DMS 273 (cell line): ENCODE measurements at regions not wholly inside any gene's neighbourhood (a gene's known extent, or its start where the extent isn't known, plus 50 kb on each side); places are given as distances from the start of the nearest gene placed in this dataset.
"Not testable (repeated sequence)": the region's sequence is repeated elsewhere in the genome, so short reads cannot be mapped to it uniquely, and the experiment has no call there.

ENCODE experiments used
- DNase-seq: peaks from one replicate; lab custom pipeline; 2025; ENCODE audit not compliant: unreplicated experiment; lab: John Stamatoyannopoulos, UW

GRCh38 chr2:81395746-81396145, 1091.2 kb upstream of the LRRTM1 start:
- no peak for DNase-seq

GRCh38 chr2:81389203-81389602, 1084.7 kb upstream of the LRRTM1 start:
- DNase-seq = peak; percentile 27

DNA sequence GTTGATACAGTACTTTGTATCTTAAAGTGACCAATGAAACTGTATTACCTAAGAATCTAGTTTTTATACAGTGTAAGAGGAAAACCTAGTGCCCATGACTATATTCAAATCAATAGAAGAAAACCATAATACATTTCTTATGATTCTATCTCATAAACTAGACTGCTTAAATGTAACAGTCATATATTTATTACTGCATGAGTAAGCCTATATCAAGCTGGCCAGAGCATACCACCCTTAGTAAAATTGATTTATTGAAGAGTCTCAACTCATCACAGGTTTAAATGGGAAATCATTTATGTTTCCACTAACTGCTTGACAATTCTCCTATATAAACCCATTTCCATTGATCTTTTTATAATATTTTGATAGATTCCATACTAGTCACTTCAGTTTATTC, 1059.2 kb upstream of the LRRTM1 start:
- no peak for DNase-seq

GRCh38 chr2:81362468-81362867, 1057.9 kb upstream of the LRRTM1 start:
- DNase-seq = not testable (repeated sequence)

- no peak for DNase-seq
These were observed 1050.9 kb upstream of the LRRTM1 start for GRCh38 chr2:81355436-81355835.

DNA sequence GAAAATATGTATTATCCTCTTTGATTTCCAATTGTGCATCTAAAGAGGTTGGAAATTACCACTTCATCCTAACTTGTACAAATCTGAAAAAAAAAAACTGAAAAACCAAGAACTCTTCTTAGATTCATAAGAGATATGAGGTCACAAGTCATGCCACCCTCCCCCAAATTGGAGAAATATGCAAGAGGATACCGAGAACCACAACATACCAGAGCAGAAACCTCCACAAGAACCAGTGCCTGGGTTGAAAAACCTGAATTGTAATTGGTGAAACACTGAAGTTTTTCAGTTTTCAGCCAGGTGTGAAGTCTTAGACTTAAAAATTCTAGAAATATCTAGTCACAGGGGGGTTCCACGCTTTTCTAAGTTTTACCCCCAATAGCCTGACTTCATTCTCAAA, 1029.5 kb upstream of the LRRTM1 start:
- no peak for DNase-seq

DNA sequence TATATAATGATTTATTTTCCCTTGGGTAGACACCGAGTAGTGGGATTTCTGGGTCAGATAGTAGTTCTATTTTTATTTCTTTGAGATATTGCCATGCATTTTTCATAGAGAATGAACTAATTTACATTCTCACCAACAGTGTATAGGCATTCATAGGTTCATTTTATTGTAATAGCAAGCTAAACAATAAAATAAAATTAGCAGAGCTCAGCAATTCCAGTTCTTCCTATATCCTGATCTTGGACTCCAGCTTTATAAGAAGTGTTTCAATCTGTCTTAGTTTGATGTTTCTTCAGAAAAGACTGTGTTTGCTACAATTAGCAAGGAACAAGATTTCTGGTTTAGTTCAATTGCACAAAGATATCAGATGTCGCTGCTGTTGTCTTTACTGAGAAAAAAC, 1024.4 kb upstream of the LRRTM1 start:
- no peak for DNase-seq

DNA sequence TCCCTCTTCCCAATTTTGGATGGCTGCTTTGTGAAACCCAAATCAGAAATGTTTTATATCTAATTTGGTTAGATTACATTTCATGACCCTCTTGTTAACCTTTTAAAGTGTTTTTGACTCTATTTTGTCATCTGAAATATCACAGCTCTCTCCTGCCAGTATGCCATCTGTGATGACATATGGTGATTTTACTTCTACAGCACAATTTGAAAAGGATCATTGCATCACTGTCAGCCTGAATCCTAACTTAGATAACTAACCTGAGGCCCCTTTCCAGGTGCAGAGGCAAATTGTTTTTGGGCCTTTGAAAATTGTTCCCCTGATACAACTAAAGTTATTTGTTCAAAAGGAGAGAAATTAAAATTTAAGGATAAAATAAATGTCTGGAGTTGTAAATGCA, 1023.4 kb upstream of the LRRTM1 start:
- peak; percentile 23 for DNase-seq

- DNase-seq = peak; percentile 32
These were observed 1019.5 kb upstream of the LRRTM1 start for GRCh38 chr2:81324046-81324445.

DNA sequence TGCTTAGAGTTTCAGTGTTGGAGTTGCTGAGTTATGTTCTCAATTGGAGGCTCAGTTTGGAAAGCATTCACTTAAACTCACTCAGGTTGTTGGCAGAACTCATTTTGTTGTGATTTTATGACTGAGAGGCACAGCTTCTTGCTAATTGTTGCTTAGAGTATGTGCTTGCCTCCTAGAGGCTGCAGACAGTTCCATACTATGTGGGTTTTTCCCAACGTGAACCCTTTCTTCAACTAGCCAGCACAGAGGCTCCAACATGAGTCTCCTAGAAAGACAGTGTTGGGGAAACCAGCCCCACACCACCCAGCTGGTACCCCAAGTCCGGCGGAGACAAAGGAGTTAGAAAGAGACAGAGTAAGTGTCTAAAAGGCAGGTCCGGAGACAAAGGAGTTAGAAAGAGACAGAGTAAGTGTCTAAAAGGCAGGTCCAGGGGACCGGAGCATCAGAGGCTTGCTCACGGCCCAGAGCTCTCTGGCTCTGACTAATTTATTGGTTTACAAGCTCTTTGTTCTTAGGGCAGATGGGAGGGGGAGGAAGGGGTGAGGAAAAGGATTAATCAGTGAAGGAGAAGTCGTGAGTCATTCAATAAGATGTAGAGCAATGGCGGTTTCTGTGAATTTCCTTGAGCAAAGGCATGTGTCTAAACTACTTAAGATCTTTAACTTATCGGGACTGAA, 999.7 kb upstream of the LRRTM1 start:
- DNase-seq = no peak

DNA sequence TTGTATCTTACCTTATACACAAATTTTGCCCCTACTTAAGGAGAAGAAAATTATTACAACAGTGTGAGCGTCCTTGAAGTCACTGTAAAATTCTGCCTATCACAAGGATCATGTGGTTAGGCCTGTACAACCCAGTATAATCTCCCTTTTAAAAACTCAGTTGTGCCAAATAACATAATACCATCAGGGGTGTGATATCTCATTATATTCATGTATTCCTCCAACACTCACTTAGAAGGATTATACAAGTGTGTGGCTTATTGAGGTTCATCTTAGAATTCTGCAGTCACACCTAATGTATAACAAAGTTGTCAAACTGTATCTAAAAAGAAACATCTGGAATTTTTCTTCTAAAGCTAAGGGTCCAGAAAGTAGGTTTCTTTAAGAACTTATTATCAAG, 998.8 kb upstream of the LRRTM1 start:
- DNase-seq = no peak

DNA sequence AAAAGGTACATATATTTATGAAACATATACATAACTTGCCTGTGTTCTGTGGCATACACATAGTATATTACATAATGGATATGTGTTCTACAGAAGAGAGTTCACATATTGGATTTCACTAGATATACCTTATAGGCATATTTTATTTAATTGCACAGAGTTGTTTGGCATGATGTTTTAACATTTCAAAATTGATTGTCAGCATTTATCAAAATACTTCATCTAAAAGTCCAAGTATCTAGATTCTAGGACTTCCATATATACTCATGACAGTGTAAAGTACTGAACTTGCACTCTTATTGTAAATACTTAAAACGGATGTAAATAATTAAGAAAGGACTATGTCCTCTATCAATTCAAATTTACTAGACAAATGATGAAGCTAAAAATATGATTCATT, 995.3 kb upstream of the LRRTM1 start:
- DNase-seq = no peak

- no peak for DNase-seq
These were observed 986.3 kb upstream of the LRRTM1 start for GRCh38 chr2:81290846-81291245.

GRCh38 chr2:81283081-81283480, 978.5 kb upstream of the LRRTM1 start:
- DNase-seq = no peak

DNA sequence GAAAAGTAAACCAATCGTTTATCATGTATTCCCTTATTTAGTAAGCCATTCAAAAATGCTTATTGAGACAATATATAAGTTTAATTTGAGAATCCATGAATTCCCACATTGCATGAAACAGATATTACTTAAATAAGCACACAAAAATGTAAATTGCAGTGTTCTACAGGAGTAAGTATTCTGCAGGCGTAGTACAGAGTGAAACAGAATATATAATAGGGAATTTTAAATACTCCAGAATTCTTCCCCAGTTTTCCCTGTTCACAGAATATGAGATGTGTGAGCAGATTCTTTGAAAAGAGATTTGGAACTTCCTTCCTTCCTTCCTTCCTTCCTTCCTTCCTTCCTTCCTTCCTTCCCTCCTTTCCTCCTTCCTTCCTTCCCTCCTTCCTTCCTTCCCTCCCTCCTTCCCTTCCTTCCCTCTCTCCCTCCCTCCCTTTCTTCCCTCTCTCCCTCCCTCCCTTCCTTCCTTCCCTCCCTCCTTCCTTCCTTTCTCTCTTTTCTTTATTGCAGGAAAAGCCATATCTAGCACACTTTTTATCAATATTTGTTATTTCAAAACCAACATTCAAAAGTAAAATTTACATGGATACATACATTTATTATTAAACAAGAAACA, 977.7 kb upstream of the LRRTM1 start:
- DNase-seq = no peak

DNA sequence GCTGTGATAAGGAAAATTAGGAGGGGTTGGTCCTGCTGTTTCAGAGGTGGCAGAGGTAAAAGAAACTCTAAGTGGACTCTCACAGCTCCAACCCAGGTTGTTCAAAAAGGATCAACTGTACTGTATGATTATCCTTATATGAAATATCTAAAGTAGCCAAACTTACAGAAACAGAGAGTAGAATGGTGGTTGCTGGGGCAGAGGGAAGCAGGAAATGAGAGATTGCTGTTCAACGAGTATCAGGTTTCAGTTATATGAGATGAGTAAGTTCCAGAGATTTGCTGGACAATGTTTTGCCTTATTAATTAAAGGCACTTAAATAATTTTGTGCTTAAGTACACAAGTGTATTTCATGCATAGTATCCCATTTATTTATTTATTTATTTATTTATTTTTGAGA, 972.0 kb upstream of the LRRTM1 start:
- DNase-seq = no peak

DNA sequence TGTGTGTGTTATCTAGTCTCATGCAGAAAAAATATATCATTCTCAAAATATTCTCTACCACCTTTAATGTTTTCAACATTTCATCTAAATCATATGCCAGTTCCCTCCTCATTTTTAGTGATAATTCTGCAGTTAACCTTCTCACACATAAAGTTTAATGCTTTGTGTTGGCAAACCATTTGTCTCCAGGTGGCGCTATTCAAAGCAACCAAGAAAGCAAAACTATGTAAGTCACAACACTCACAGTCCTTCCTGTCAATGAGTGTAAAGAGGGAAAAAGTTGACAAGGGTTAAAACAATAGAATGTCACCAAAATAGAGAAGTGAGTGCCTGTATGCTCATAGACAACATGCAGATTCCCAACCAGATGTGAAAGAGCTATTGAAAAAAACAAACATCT, 961.6 kb upstream of the LRRTM1 start:
- DNase-seq = peak; percentile 32

DNA sequence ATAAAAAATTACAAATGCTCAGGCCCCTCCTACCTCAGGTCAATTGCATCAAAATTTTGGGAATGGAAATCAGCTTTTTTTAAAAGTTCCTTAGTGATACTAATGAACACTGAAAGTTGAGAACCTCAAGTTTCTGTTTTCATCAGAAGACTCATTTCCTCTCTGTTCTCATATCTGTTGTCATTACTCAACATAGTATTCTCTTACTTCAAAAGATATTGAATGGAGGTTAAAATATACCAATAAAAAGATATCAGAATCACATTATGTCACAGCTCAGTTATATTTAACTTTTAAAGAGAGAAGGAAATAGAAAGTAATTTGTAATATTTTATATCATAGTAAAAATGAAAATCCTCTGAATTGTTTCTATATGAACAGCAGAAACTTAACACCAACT, 959.4 kb upstream of the LRRTM1 start:
- DNase-seq = no peak

DNA sequence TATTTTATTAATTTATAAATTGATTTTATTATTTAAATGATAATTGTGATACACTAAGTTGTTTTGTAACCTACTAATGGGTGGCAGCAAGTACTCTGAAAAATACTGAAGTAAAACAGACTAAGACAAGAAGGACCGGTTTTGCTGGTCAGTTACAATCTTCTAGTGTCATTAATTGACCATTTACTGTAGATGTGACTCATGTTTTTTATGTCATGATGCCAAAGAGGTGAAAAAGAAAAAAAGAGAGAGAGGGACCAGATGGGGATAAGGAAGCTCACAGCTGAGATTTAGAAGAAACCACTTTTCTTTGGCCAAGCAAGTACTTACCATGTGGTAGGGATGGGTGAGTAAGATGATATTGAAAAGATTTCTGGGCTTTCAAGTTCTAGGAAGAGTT, 955.8 kb upstream of the LRRTM1 start:
- no peak for DNase-seq

DNA sequence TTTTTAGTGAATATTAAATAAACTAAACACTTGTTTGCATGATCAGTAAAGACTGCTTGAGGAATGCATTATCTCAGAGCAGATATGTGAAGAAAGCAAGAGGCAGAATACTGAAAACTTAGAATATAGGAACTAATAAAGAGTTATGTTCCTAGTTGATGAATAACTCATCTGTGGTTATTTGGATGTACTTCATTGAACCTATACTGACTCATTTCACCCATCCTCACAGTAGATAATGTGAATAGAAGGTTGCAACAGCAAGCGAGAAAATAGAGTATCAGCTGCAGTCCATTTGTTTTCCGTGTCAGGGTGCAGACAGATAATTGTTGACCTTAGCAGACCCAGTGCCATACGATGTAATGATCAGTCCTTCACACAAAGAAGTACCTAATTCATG, 945.7 kb upstream of the LRRTM1 start:
- no peak for DNase-seq

- DNase-seq = no peak
These were observed 944.6 kb upstream of the LRRTM1 start for GRCh38 chr2:81249152-81249551.

- no peak for DNase-seq
These were observed 943.1 kb upstream of the LRRTM1 start for GRCh38 chr2:81247648-81248047.

GRCh38 chr2:81242501-81242900, 937.9 kb upstream of the LRRTM1 start:
- no peak for DNase-seq
